GM23338 (cell line): ENCODE measurements at regions not wholly inside any gene's neighbourhood (a gene's known extent, or its start where the extent isn't known, plus 50 kb on each side); places are given as distances from the start of the nearest gene placed in this dataset.

Experiments
- CREB1 ChIP-seq: fragments of 250-450 bp; sonication (Bioruptor Pico); IDR thresholded peaks from 2 replicates; pipeline ENCODE4 v1.5.0; 2020; ENCODE audit warnings: low read depth, mild to moderate bottlenecking, moderate library complexity
- EZH2 ChIP-seq: fragments of 200-600 bp; sonication (generic); IDR thresholded peaks from one replicate; pipeline ENCODE4 v1.8.0; 2017; ENCODE audit warnings: antibody characterized with exemption, mild to moderate bottlenecking, low read depth; ENCODE audit not compliant: unreplicated experiment
- EZH2phosphoT487 ChIP-seq: fragments of 200-600 bp; sonication (generic); IDR thresholded peaks from one replicate; pipeline ENCODE4 v1.8.1; 2018; ENCODE audit warnings: antibody characterized with exemption; ENCODE audit not compliant: unreplicated experiment
- JUNB ChIP-seq: IDR thresholded peaks from one replicate; pipeline ENCODE4 v1.6.1; 2016; ENCODE audit warnings: antibody characterized with exemption; ENCODE audit not compliant: unreplicated experiment
- NANOG ChIP-seq: IDR thresholded peaks from 2 replicates; pipeline ENCODE4 v1.6.1; 2016; ENCODE audit warnings: antibody characterized with exemption, borderline replicate concordance
- POLR2AphosphoS5 ChIP-seq: IDR thresholded peaks from 2 replicates; pipeline ENCODE4 v1.6.1; 2016; ENCODE audit warnings: antibody characterized with exemption, low read depth
- STAT1 ChIP-seq: IDR thresholded peaks from one replicate; pipeline ENCODE4 v1.6.1; 2016; ENCODE audit warnings: antibody characterized with exemption; ENCODE audit not compliant: unreplicated experiment
- ZNF114 ChIP-seq: fragments of 250-450 bp; sonication (Bioruptor Pico); IDR thresholded peaks from 2 replicates; pipeline ENCODE4 v1.5.0; 2020; ENCODE audit warnings: mild to moderate bottlenecking, moderate library complexity
- ZNF331 ChIP-seq: fragments of 250-450 bp; sonication (Bioruptor Pico); IDR thresholded peaks from 2 replicates; pipeline ENCODE4 v1.5.0; 2020; ENCODE audit warnings: low read depth, mild to moderate bottlenecking, moderate library complexity
- ZNF462 ChIP-seq: fragments of 250-450 bp; sonication (Bioruptor Pico); IDR thresholded peaks from 2 replicates; pipeline ENCODE4 v1.5.0; 2020; ENCODE audit warnings: mild to moderate bottlenecking, moderate library complexity
- TF ChIP-seq, protein P1 (sequence below), 2 experiments: fragments of 200-600 bp in 1 of 2; sonication (generic) in 1 of 2; conservative IDR thresholded peaks; 2 replicates each; pipeline versions ENCODE4 v1.5.1 to v1.6.1; 2016 to 2017; ENCODE audit warnings: antibody characterized with exemption in 2 of 2, low read depth in 2 of 2, mild to moderate bottlenecking in 2 of 2, moderate library complexity in 1 of 2
- TF ChIP-seq, protein P2 (sequence below): IDR thresholded peaks from one replicate; pipeline ENCODE4 v1.6.1; 2018; ENCODE audit warnings: antibody characterized with exemption; ENCODE audit not compliant: unreplicated experiment
- TF ChIP-seq, protein P3 (sequence below): IDR thresholded peaks from 2 replicates; pipeline ENCODE4 v1.6.1; 2016; ENCODE audit warnings: antibody characterized with exemption

- TF ChIP-seq EZH2 (no peak), EZH2phosphoT487 (no peak), ZNF114 (CRISPR knock-in tag) (no peak), CREB1 (no peak), JUNB (no peak), POLR2AphosphoS5 (no peak), NANOG (no peak), ZNF462 (CRISPR knock-in tag) (no peak), STAT1 (no peak), ZNF331 (CRISPR knock-in tag) (no peak)
- TF ChIP-seq, protein P1, sequence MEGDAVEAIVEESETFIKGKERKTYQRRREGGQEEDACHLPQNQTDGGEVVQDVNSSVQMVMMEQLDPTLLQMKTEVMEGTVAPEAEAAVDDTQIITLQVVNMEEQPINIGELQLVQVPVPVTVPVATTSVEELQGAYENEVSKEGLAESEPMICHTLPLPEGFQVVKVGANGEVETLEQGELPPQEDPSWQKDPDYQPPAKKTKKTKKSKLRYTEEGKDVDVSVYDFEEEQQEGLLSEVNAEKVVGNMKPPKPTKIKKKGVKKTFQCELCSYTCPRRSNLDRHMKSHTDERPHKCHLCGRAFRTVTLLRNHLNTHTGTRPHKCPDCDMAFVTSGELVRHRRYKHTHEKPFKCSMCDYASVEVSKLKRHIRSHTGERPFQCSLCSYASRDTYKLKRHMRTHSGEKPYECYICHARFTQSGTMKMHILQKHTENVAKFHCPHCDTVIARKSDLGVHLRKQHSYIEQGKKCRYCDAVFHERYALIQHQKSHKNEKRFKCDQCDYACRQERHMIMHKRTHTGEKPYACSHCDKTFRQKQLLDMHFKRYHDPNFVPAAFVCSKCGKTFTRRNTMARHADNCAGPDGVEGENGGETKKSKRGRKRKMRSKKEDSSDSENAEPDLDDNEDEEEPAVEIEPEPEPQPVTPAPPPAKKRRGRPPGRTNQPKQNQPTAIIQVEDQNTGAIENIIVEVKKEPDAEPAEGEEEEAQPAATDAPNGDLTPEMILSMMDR (conservative IDR thresholded peaks at IDR 0.05; ENCODE audit: low read depth in 2 of 2) = no peak
- TF ChIP-seq, protein P2, sequence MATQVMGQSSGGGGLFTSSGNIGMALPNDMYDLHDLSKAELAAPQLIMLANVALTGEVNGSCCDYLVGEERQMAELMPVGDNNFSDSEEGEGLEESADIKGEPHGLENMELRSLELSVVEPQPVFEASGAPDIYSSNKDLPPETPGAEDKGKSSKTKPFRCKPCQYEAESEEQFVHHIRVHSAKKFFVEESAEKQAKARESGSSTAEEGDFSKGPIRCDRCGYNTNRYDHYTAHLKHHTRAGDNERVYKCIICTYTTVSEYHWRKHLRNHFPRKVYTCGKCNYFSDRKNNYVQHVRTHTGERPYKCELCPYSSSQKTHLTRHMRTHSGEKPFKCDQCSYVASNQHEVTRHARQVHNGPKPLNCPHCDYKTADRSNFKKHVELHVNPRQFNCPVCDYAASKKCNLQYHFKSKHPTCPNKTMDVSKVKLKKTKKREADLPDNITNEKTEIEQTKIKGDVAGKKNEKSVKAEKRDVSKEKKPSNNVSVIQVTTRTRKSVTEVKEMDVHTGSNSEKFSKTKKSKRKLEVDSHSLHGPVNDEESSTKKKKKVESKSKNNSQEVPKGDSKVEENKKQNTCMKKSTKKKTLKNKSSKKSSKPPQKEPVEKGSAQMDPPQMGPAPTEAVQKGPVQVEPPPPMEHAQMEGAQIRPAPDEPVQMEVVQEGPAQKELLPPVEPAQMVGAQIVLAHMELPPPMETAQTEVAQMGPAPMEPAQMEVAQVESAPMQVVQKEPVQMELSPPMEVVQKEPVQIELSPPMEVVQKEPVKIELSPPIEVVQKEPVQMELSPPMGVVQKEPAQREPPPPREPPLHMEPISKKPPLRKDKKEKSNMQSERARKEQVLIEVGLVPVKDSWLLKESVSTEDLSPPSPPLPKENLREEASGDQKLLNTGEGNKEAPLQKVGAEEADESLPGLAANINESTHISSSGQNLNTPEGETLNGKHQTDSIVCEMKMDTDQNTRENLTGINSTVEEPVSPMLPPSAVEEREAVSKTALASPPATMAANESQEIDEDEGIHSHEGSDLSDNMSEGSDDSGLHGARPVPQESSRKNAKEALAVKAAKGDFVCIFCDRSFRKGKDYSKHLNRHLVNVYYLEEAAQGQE = no peak
- TF ChIP-seq, protein P3, sequence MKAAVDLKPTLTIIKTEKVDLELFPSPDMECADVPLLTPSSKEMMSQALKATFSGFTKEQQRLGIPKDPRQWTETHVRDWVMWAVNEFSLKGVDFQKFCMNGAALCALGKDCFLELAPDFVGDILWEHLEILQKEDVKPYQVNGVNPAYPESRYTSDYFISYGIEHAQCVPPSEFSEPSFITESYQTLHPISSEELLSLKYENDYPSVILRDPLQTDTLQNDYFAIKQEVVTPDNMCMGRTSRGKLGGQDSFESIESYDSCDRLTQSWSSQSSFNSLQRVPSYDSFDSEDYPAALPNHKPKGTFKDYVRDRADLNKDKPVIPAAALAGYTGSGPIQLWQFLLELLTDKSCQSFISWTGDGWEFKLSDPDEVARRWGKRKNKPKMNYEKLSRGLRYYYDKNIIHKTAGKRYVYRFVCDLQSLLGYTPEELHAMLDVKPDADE = no peak
Measured at GRCh38 chr6:91600561-91600960, 1013.7 kb upstream of the MAP3K7 start.
